ENCODE measurements at regions not wholly inside any gene's neighbourhood (a gene's known extent, or its start where the extent isn't known, plus 50 kb on each side); places are given as distances from the start of the nearest gene placed in this dataset.
"Not testable (repeated sequence)": the region's sequence is repeated elsewhere in the genome, so short reads cannot be mapped to it uniquely, and the experiment has no call there.

DNA sequence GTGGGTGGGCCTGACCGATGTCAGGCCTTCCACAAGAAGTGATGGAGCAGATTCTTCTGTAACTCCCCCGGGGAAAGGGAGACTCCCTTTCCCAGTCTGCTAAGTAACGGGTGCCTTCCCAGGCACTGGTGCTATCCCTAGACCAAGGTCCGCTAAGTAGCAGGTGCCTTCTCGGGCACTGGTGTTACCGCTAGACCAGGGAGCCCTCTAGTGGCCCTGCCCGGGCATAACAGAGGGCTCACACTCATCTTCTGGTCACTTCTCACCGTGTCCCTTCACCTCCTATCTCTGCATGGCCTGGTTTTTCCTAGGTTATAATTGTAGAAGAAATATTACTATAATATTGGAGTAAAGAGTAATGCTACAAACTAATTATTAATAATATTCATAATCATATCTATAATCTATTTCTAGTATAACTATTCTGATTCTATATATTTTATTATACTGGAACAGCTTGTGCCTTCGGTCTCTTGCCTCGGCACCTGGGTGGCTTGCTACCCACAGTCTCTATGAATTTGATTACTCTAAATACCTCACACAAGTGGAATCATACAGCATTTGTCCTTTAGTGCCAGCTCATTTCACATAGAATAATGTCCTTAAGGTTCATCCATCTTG lies 1378.7 kb downstream of the XPNPEP1 start:
- CTCF ChIA-PET (ENCODE audit: partially characterized antibody): no interaction called here
- intact Hi-C loops (cut with micrococcal nuclease): no loop called here
- POLR2A ChIA-PET (ENCODE audit: partially characterized antibody): no interaction called here
- H3K4me1 ChIP-seq (ENCODE audit: insufficient read depth, low read length): no peaks in the 10 kb centered on the region
- H3K4me3 Mint-ChIP-seq: no peak overlapping the region
- H3K4me3 ChIP-seq (ENCODE audit: low read length in 2 of 2): no peak overlapping the region
- no peak for DNase-seq
- no peaks in the 10 kb centered on the region for H3K27me3 Mint-ChIP-seq
- H3K36me3 Mint-ChIP-seq: no peaks in the 10 kb centered on the region
- no peaks in the 10 kb centered on the region for H3K36me3 ChIP-seq (ENCODE audit: insufficient read depth, low read length)
- H3K27ac ChIP-seq (ENCODE audit: low read depth, low read length): no peak overlapping the region
- H3K27ac Mint-ChIP-seq: no peak overlapping the region
- H3K4me1 Mint-ChIP-seq: no peaks in the 10 kb centered on the region
- H3K27me3 ChIP-seq (ENCODE audit: insufficient read depth, low read length): no peaks in the 10 kb centered on the region
- H3K9me3 Mint-ChIP-seq: peaks cover 0 to 6% (median 2%) of the 10 kb centered on the region in 8 donors
- H3K9me3 ChIP-seq (ENCODE audit: control insufficient read depth in 1 of 2, low read length in 2 of 2): no peaks in the 10 kb centered on the region

DNA sequence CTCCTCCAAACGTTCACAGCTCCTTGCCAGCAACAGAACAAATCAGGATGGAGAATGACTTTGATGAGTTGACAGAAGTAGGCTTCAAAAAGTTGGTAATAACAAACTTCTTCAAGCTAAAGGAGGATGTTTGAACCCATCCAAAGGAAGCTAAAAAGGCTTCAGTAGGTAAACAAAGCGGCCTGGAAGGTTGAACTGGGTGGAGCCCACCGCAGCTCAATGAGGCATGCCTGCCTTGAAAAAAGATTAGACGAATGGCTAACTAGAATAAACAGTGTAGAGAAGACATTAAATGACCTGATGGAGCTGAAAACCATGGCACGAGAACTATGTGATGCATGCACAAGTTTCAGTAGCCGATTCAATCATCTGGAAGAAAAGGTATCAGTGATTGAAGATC lies 1369.0 kb upstream of the SORCS1 start:
- H3K27ac Mint-ChIP-seq; POLR2A ChIA-PET (ENCODE audit: partially characterized antibody); H3K27me3 ChIP-seq (ENCODE audit: insufficient read depth, low read length); H3K4me1 Mint-ChIP-seq; H3K4me3 ChIP-seq (ENCODE audit: low read length in 2 of 2); H3K4me3 Mint-ChIP-seq; H3K9me3 ChIP-seq (ENCODE audit: control insufficient read depth in 1 of 2, low read length in 2 of 2); H3K27me3 Mint-ChIP-seq; CTCF ChIA-PET (ENCODE audit: partially characterized antibody); H3K27ac ChIP-seq (ENCODE audit: low read depth, low read length); H3K4me1 ChIP-seq (ENCODE audit: insufficient read depth, low read length); H3K36me3 Mint-ChIP-seq; H3K36me3 ChIP-seq (ENCODE audit: insufficient read depth, low read length); intact Hi-C loops (cut with micrococcal nuclease); DNase-seq: not testable (repeated sequence)
- peaks cover 5 to 43% (median 23%) of the 10 kb centered on the region in 8 donors for H3K9me3 Mint-ChIP-seq

DNA sequence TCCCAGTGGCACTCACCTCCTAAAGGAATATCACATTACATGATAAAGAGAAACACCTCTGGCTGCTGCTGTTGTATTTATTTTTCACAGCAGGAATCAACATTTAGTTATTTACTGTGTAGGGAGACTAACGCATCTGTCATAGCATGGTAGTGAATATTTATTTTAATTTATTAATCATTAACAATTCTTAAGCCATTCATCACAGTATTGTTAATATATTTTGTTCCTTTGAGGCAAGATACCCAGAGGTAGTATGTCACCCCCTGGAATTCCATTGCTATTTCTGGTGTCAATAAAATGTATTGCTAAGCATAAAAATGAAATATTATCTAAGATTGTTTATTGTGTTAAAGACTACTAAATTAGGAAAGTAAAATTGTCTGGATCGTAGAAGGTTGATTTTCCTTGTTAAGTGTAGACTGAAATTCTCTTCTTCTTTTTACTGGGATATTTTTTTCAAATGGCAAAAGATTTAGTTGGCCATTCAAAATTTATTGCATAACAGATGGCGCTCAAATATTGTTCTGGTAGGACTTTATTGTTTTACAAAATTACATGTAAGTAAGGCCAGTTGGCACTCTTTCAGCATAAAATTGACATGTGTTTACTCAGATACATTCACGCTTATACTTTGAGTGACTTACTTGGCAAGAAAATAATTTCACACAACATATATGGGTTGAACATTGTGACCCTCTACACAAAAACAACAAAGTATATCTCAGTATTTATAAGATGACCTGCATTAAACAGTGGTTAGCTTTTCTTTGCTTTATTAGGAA lies 1358.7 kb upstream of the SORCS1 start:
- Mint-ChIP-seq H3K4me3 (no peak overlapping the region), H3K27ac (no peak overlapping the region), H3K36me3 (peaks cover 0 to 3% of the 10 kb centered on the region in 2 donors), H3K9me3 (peaks cover 0 to 27% (median 10%) of the 10 kb centered on the region in 8 donors), H3K4me1 (no peaks in the 10 kb centered on the region), H3K27me3 (no peaks in the 10 kb centered on the region)
- CTCF ChIA-PET (ENCODE audit: partially characterized antibody): no interaction called here
- Histone ChIP-seq H3K9me3 (ENCODE audit: control insufficient read depth in 1 of 2, low read length in 2 of 2) (no peaks in the 10 kb centered on the region), H3K4me1 (ENCODE audit: insufficient read depth, low read length) (no peaks in the 10 kb centered on the region), H3K27ac (ENCODE audit: low read depth, low read length) (no peak overlapping the region), H3K36me3 (ENCODE audit: insufficient read depth, low read length) (no peaks in the 10 kb centered on the region), H3K4me3 (ENCODE audit: low read length in 2 of 2) (no peak overlapping the region), H3K27me3 (ENCODE audit: insufficient read depth, low read length) (no peaks in the 10 kb centered on the region)
- DNase-seq: no peak
- POLR2A ChIA-PET (ENCODE audit: partially characterized antibody): no interaction called here
- intact Hi-C loops (cut with micrococcal nuclease): no loop called here

DNA sequence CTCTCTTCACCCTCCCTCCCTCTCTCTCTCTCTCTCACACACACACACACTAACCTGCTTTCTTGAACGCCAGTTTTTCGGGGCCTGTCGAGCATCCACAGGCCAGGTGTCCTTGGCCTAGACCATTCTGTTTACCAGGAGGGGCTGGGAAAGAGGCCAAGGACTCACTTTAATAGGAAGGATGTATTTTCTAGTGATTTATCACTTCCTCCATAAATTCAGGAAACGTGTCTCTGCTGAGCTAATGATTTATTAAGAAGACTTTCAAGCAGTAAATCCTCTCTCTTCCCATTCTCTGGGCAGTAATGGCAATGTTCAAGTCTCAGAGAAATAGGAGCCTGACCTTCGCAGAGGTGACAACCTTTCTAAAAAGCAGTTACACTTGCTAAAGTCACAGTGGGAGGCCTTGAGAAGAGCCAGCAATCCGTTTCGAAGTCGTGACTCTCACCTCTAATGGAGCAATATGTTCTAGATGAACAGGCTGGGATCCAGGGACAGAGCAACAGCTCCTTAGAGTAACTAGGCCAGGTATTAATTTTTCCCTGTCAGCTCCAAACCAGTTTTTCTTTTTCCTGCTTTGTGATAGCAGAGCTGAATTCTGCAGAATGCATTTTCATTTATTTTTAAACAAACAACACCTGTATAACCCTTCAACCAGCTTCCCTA lies 1357.5 kb upstream of the SORCS1 start:
- peaks cover 0 to 4% of the 10 kb centered on the region in 2 donors for H3K36me3 Mint-ChIP-seq
- ChIA-PET CTCF (ENCODE audit: partially characterized antibody) (no interaction called here), POLR2A (ENCODE audit: partially characterized antibody) (no interaction called here)
- no peak overlapping the region for H3K27ac Mint-ChIP-seq
- intact Hi-C loops (cut with micrococcal nuclease): no loop called here
- no peaks in the 10 kb centered on the region for H3K27me3 Mint-ChIP-seq
- no peak overlapping the region for H3K4me3 Mint-ChIP-seq
- no peaks in the 10 kb centered on the region for H3K36me3 ChIP-seq (ENCODE audit: insufficient read depth, low read length)
- no peaks in the 10 kb centered on the region for H3K4me1 ChIP-seq (ENCODE audit: insufficient read depth, low read length)
- peaks cover 0 to 29% (median 8%) of the 10 kb centered on the region in 8 donors for H3K9me3 Mint-ChIP-seq
- no peak for DNase-seq
- H3K9me3 ChIP-seq (ENCODE audit: control insufficient read depth in 1 of 2, low read length in 2 of 2): no peaks in the 10 kb centered on the region
- no peaks in the 10 kb centered on the region for H3K27me3 ChIP-seq (ENCODE audit: insufficient read depth, low read length)
- H3K4me3 ChIP-seq (ENCODE audit: low read length in 2 of 2): no peak overlapping the region
- H3K27ac ChIP-seq (ENCODE audit: low read depth, low read length): no peak overlapping the region
- H3K4me1 Mint-ChIP-seq: no peaks in the 10 kb centered on the region

DNA sequence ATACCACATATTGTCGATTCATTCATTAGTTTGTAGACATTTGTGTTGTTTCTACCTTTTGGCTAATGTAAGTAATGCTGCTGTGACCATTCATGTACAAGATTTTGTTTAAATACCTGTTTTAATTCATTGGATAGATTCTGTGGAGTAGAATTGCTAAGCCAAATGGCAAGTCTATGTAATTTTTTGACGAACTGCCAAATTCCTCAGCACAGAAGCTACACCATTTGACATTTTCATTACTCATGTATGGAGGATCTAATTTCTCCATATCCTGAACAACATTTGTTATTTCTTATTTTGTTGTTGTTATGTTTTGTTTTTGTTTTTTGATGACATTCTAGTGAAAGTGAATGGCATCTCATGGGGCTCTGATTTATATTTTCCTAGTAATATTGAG lies 1351.3 kb upstream of the SORCS1 start:
- H3K4me3 Mint-ChIP-seq: no peak overlapping the region
- intact Hi-C loops (cut with micrococcal nuclease): no loop called here
- H3K27ac Mint-ChIP-seq: no peak overlapping the region
- peaks cover 0 to 4% of the 10 kb centered on the region in 2 donors for H3K36me3 Mint-ChIP-seq
- H3K4me3 ChIP-seq (ENCODE audit: low read length in 2 of 2): no peak overlapping the region
- DNase-seq: no peak
- no peak overlapping the region for H3K27ac ChIP-seq (ENCODE audit: low read depth, low read length)
- H3K36me3 ChIP-seq (ENCODE audit: insufficient read depth, low read length): no peaks in the 10 kb centered on the region
- H3K27me3 Mint-ChIP-seq: no peaks in the 10 kb centered on the region
- H3K27me3 ChIP-seq (ENCODE audit: insufficient read depth, low read length): no peaks in the 10 kb centered on the region
- H3K9me3 ChIP-seq (ENCODE audit: control insufficient read depth in 1 of 2, low read length in 2 of 2): no peaks in the 10 kb centered on the region
- H3K4me1 Mint-ChIP-seq: no peaks in the 10 kb centered on the region
- POLR2A ChIA-PET (ENCODE audit: partially characterized antibody): no interaction called here
- CTCF ChIA-PET (ENCODE audit: partially characterized antibody): no interaction called here
- no peaks in the 10 kb centered on the region for H3K4me1 ChIP-seq (ENCODE audit: insufficient read depth, low read length)
- peaks cover 0 to 28% (median 7%) of the 10 kb centered on the region in 8 donors for H3K9me3 Mint-ChIP-seq

DNA sequence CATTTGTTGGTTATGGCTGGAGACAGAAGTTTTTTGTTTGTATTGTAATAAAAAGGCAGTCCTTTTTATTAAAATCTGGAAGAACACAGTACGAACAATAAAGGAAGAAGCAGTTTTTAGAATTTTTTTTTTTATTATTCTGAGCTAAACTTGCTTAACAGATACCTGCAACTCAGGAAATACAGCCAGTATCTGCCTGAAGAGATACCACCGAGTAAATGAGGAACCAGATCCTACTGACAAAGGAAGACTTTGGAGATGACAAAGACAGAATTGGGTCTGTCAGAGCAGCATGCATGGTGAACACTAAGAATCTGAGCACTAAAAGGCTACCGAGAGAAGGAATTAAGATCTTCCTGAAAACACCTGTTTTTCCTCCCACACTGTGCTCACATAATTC lies 1335.9 kb upstream of the SORCS1 start:
- DNase-seq: no peak
- CTCF ChIA-PET (ENCODE audit: partially characterized antibody): no interaction called here
- Histone ChIP-seq H3K27ac (ENCODE audit: low read depth, low read length) (no peak overlapping the region), H3K4me1 (ENCODE audit: insufficient read depth, low read length) (no peaks in the 10 kb centered on the region), H3K36me3 (ENCODE audit: insufficient read depth, low read length) (no peaks in the 10 kb centered on the region), H3K4me3 (ENCODE audit: low read length in 2 of 2) (no peak overlapping the region), H3K9me3 (ENCODE audit: control insufficient read depth in 1 of 2, low read length in 2 of 2) (no peaks in the 10 kb centered on the region), H3K27me3 (ENCODE audit: insufficient read depth, low read length) (no peaks in the 10 kb centered on the region)
- no peaks in the 10 kb centered on the region for H3K4me1 Mint-ChIP-seq
- H3K27me3 Mint-ChIP-seq: peaks cover 0 to 1% of the 10 kb centered on the region in 2 donors
- POLR2A ChIA-PET (ENCODE audit: partially characterized antibody): no interaction called here
- peaks cover 0 to 30% (median 16%) of the 10 kb centered on the region in 8 donors for H3K9me3 Mint-ChIP-seq
- no peaks in the 10 kb centered on the region for H3K36me3 Mint-ChIP-seq
- intact Hi-C loops (cut with micrococcal nuclease): no loop called here
- no peak overlapping the region for H3K4me3 Mint-ChIP-seq
- no peak overlapping the region for H3K27ac Mint-ChIP-seq

DNA sequence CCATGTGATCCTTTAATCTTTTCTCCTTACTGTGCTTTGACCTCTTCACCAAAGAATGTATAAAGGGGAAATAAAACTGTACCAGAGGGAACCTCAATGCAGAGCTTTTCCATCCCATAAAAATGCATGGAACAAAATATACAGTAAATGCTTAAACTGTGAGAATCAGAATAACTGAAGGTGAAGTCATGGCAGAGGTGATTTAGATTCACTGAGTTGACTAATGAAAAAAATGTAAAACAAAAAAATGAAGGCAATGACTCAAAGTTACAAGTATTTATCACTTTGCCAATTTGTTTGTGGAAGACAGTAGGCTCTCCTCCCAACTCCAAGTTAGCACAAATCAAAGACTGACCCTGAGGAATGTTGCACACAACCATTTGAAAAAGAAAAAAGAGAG lies 1331.6 kb upstream of the SORCS1 start:
- no peaks in the 10 kb centered on the region for H3K4me1 Mint-ChIP-seq
- no peaks in the 10 kb centered on the region for H3K27me3 ChIP-seq (ENCODE audit: insufficient read depth, low read length)
- H3K36me3 Mint-ChIP-seq: no peaks in the 10 kb centered on the region
- H3K27me3 Mint-ChIP-seq: peaks cover 0 to 1% of the 10 kb centered on the region in 2 donors
- H3K4me3 ChIP-seq (ENCODE audit: low read length in 2 of 2): no peak overlapping the region
- H3K27ac Mint-ChIP-seq: no peak overlapping the region
- H3K4me1 ChIP-seq (ENCODE audit: insufficient read depth, low read length): no peaks in the 10 kb centered on the region
- no peak for DNase-seq
- H3K4me3 Mint-ChIP-seq: no peak overlapping the region
- H3K36me3 ChIP-seq (ENCODE audit: insufficient read depth, low read length): no peaks in the 10 kb centered on the region
- no peaks in the 10 kb centered on the region for H3K9me3 ChIP-seq (ENCODE audit: control insufficient read depth in 1 of 2, low read length in 2 of 2)
- no peak overlapping the region for H3K27ac ChIP-seq (ENCODE audit: low read depth, low read length)
- ChIA-PET POLR2A (ENCODE audit: partially characterized antibody) (no interaction called here), CTCF (ENCODE audit: partially characterized antibody) (no interaction called here)
- intact Hi-C loops (cut with micrococcal nuclease): no loop called here
- H3K9me3 Mint-ChIP-seq: peaks cover 0 to 28% (median 14%) of the 10 kb centered on the region in 8 donors
